ENCODE measurements at regions not wholly inside any gene's neighbourhood (a gene's known extent, or its start where the extent isn't known, plus 50 kb on each side); places are given as distances from the start of the nearest gene placed in this dataset.

GRCh38 chr21:28113718-28114117 lies 879.0 kb downstream of the LTN1 start:
- TF ChIP-seq POLR2AphosphoS5 (IDR thresholded peaks at IDR 0.05; ENCODE audit: low read depth) (no peak), EZH2phosphoT487 (IDR thresholded peaks at IDR 0.05; ENCODE audit: unreplicated experiment) (no peak), JUNB (IDR thresholded peaks at IDR 0.05; ENCODE audit: unreplicated experiment) (no peak), EZH2 (IDR thresholded peaks at IDR 0.05; ENCODE audit: low read depth, unreplicated experiment) (no peak), REST (IDR thresholded peaks at IDR 0.05; ENCODE audit: unreplicated experiment) (no peak), CREB1 (CRISPR knock-in tag; IDR thresholded peaks at IDR 0.05; ENCODE audit: low read depth) (no peak), STAT1 (IDR thresholded peaks at IDR 0.05; ENCODE audit: unreplicated experiment) (no peak), ZNF331 (CRISPR knock-in tag; IDR thresholded peaks at IDR 0.05; ENCODE audit: low read depth) (no peak), ZNF114 (CRISPR knock-in tag; IDR thresholded peaks at IDR 0.05) (no peak)
- TF ChIP-seq, protein P1, sequence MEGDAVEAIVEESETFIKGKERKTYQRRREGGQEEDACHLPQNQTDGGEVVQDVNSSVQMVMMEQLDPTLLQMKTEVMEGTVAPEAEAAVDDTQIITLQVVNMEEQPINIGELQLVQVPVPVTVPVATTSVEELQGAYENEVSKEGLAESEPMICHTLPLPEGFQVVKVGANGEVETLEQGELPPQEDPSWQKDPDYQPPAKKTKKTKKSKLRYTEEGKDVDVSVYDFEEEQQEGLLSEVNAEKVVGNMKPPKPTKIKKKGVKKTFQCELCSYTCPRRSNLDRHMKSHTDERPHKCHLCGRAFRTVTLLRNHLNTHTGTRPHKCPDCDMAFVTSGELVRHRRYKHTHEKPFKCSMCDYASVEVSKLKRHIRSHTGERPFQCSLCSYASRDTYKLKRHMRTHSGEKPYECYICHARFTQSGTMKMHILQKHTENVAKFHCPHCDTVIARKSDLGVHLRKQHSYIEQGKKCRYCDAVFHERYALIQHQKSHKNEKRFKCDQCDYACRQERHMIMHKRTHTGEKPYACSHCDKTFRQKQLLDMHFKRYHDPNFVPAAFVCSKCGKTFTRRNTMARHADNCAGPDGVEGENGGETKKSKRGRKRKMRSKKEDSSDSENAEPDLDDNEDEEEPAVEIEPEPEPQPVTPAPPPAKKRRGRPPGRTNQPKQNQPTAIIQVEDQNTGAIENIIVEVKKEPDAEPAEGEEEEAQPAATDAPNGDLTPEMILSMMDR (conservative IDR thresholded peaks at IDR 0.05; ENCODE audit: low read depth in 2 of 2): no peak
- TF ChIP-seq, protein P2, sequence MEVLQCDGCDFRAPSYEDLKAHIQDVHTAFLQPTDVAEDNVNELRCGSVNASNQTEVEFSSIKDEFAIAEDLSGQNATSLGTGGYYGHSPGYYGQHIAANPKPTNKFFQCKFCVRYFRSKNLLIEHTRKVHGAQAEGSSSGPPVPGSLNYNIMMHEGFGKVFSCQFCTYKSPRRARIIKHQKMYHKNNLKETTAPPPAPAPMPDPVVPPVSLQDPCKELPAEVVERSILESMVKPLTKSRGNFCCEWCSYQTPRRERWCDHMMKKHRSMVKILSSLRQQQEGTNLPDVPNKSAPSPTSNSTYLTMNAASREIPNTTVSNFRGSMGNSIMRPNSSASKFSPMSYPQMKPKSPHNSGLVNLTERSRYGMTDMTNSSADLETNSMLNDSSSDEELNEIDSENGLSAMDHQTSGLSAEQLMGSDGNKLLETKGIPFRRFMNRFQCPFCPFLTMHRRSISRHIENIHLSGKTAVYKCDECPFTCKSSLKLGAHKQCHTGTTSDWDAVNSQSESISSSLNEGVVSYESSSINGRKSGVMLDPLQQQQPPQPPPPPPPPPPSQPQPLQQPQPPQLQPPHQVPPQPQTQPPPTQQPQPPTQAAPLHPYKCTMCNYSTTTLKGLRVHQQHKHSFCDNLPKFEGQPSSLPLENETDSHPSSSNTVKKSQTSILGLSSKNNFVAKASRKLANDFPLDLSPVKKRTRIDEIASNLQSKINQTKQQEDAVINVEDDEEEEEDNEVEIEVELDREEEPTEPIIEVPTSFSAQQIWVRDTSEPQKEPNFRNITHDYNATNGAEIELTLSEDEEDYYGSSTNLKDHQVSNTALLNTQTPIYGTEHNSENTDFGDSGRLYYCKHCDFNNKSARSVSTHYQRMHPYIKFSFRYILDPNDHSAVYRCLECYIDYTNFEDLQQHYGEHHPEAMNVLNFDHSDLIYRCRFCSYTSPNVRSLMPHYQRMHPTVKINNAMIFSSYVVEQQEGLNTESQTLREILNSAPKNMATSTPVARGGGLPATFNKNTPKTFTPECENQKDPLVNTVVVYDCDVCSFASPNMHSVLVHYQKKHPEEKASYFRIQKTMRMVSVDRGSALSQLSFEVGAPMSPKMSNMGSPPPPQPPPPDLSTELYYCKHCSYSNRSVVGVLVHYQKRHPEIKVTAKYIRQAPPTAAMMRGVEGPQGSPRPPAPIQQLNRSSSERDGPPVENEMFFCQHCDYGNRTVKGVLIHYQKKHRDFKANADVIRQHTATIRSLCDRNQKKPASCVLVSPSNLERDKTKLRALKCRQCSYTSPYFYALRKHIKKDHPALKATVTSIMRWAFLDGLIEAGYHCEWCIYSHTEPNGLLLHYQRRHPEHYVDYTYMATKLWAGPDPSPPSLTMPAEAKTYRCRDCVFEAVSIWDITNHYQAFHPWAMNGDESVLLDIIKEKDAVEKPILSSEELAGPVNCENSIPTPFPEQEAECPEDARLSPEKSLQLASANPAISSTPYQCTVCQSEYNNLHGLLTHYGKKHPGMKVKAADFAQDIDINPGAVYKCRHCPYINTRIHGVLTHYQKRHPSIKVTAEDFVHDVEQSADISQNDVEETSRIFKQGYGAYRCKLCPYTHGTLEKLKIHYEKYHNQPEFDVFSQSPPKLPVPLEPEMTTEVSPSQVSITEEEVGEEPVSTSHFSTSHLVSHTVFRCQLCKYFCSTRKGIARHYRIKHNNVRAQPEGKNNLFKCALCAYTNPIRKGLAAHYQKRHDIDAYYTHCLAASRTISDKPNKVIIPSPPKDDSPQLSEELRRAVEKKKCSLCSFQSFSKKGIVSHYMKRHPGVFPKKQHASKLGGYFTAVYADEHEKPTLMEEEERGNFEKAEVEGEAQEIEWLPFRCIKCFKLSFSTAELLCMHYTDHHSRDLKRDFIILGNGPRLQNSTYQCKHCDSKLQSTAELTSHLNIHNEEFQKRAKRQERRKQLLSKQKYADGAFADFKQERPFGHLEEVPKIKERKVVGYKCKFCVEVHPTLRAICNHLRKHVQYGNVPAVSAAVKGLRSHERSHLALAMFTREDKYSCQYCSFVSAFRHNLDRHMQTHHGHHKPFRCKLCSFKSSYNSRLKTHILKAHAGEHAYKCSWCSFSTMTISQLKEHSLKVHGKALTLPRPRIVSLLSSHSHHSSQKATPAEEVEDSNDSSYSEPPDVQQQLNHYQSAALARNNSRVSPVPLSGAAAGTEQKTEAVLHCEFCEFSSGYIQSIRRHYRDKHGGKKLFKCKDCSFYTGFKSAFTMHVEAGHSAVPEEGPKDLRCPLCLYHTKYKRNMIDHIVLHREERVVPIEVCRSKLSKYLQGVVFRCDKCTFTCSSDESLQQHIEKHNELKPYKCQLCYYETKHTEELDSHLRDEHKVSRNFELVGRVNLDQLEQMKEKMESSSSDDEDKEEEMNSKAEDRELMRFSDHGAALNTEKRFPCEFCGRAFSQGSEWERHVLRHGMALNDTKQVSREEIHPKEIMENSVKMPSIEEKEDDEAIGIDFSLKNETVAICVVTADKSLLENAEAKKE (CRISPR knock-in tag; IDR thresholded peaks at IDR 0.05): no peak

Data from GM23338 (cell line).